Liver (tissue), 3 donors: ENCODE measurements at regions not wholly inside any gene's neighbourhood (a gene's known extent, or its start where the extent isn't known, plus 50 kb on each side); places are given as distances from the start of the nearest gene placed in this dataset.
"Not testable (repeated sequence)": the region's sequence is repeated elsewhere in the genome, so short reads cannot be mapped to it uniquely, and the experiment has no call there.

Experiments used
- ATF3 ChIP-seq: IDR thresholded peaks from 2 replicates; pipeline ENCODE4 v1.6.1; 2016; ENCODE audit warnings: antibody characterized with exemption
- GABPA ChIP-seq, 2 donors: IDR thresholded peaks in 1 of 2; conservative IDR thresholded peaks in 1 of 2; 2 replicates each; pipeline ENCODE4 v1.6.1; 2016; ENCODE audit warnings: antibody characterized with exemption in 2 of 2, mild to moderate bottlenecking in 1 of 2, moderate library complexity in 1 of 2
- HNF4G ChIP-seq: IDR thresholded peaks from 2 replicates; pipeline ENCODE4 v1.6.1; 2016; ENCODE audit warnings: antibody characterized with exemption
- JUND ChIP-seq, 2 donors: IDR thresholded peaks; 2 replicates each; pipeline ENCODE4 v1.6.1; 2016; ENCODE audit warnings: antibody characterized with exemption in 2 of 2
- RAD21 ChIP-seq, 2 donors: IDR thresholded peaks; 2 replicates each; pipeline ENCODE4 v1.6.1; 2016; ENCODE audit warnings: antibody characterized with exemption in 2 of 2, mild to moderate bottlenecking in 2 of 2
- TF ChIP-seq, protein P1 (sequence below): fragments of 150-350 bp; IDR thresholded peaks from 2 replicates; pipeline ENCODE4 v1.5.1; 2017; ENCODE audit warnings: improper control_type of control experiment, low read depth, low read length; ENCODE audit not compliant: missing input control
- donor health status: healthy.
- donor health status: healthy.

- not testable (repeated sequence) for TF ChIP-seq RAD21 (IDR thresholded peaks at IDR 0.05); GABPA (IDR thresholded peaks at IDR 0.05 in 1 of 2, conservative IDR thresholded peaks at IDR 0.05 in 1 of 2); JUND (IDR thresholded peaks at IDR 0.05); HNF4G; ATF3
- TF ChIP-seq, protein P1, sequence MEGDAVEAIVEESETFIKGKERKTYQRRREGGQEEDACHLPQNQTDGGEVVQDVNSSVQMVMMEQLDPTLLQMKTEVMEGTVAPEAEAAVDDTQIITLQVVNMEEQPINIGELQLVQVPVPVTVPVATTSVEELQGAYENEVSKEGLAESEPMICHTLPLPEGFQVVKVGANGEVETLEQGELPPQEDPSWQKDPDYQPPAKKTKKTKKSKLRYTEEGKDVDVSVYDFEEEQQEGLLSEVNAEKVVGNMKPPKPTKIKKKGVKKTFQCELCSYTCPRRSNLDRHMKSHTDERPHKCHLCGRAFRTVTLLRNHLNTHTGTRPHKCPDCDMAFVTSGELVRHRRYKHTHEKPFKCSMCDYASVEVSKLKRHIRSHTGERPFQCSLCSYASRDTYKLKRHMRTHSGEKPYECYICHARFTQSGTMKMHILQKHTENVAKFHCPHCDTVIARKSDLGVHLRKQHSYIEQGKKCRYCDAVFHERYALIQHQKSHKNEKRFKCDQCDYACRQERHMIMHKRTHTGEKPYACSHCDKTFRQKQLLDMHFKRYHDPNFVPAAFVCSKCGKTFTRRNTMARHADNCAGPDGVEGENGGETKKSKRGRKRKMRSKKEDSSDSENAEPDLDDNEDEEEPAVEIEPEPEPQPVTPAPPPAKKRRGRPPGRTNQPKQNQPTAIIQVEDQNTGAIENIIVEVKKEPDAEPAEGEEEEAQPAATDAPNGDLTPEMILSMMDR: not testable (repeated sequence)
Observed at GRCh38 chr5:15096686-15097085, 225.1 kb upstream of the ANKH start.
